Pancreas (tissue), 10 donors: ENCODE measurements at regions not wholly inside any gene's neighbourhood (a gene's known extent, or its start where the extent isn't known, plus 50 kb on each side); places are given as distances from the start of the nearest gene placed in this dataset.
A peak's percentile ranks its signal among the peaks of the same experiment; 100 is the strongest.

Experiments used
- ATAC-seq, 4 donors: fragments of 200-7000 bp; cut with Tn5 transposase; one replicate each; pipeline versions ENCODE4 v1.8.0 to v1.9.1; 2020; ENCODE audit warnings: mild to moderate bottlenecking in 4 of 4, moderate library complexity in 4 of 4
- DNase-seq, 6 donors: peaks; one replicate each; pipeline ENCODE4 v3.0.0-alpha.2; 2020
- FAIRE-seq: peaks from 2 replicates; lab custom pipeline; 2012; peaks lifted over from hg19 to GRCh38; lab: Jason Lieb, UNC
- H3K27ac ChIP-seq, 4 donors: fragments of 200-600 bp; sonication (generic); 1 replicate in 3 of 4; 2 replicates in 1 of 4; pipeline versions ENCODE4 v1.5.0 to v1.8.0; 2020
- H3K27me3 ChIP-seq, 4 donors: fragments of 200-600 bp; one replicate each; pipeline ENCODE4 v1.8.0; 2021
- H3K36me3 ChIP-seq, 3 donors: fragments of 200-600 bp; sonication (generic) in 1 of 3; one replicate each; pipeline versions ENCODE4 v1.5.0 to v1.8.0; 2020 to 2021
- H3K4me1 ChIP-seq, 3 donors: fragments of 200-600 bp; one replicate each; pipeline ENCODE4 v1.8.0; 2021
- H3K4me3 ChIP-seq, 4 donors: fragments of 200-600 bp; sonication (generic) in 2 of 4; one replicate each; pipeline versions ENCODE4 v1.5.0 to v1.8.0; 2020 to 2021
- H3K9me3 ChIP-seq, 4 donors: fragments of 200-600 bp; one replicate each; pipeline ENCODE4 v1.8.0; 2021
- CTCF ChIP-seq, 4 donors: fragments of 200-600 bp; sonication (generic) in 3 of 4; IDR thresholded peaks; one replicate each; pipeline versions ENCODE4 v1.5.0 to v1.8.0; 2021; ENCODE audit warnings: antibody characterized with exemption in 4 of 4
- WGBS, 2 donors: extraction: QIAGEN DNeasy Blood & Tissue Kit; methylation state at CpG; one replicate each; pipeline ENCODE4 v1.1.7; 2013; 5-methylcytosine and 5-hydroxymethylcytosine counted together
- intact Hi-C, 3 donors: fragments of 100-400 bp; cut with DNase I; formaldehyde crosslinking; loops; one replicate each; pipeline versions ENCODE4 v1.11.1 to v1.14.2; 2022
- donor health status: healthy with polysubstance abuse.
- donor health status: DM: no; HTN: no; CAD: no; lungs with moderate emphysema.
- donor health status: DM: no; HTN: no; CAD: no.
- donor health status: control.
- donor health status: control.
- donor health status: Bipolar disorder and iron deficiency.
- donor health status: DM: yes; HTN: yes; CAD: no.
- donor health status: DM: no; HTN: no; CAD: no.
- donor health status: DM: no; HTN: no; CAD: no.
- donor health status: DM: yes; HTN: yes; CAD: no.

- Histone ChIP-seq H3K4me3 (no peak overlapping the region), H3K36me3 (no peaks in the 10 kb centered on the region), H3K27me3 (no peaks in the 10 kb centered on the region), H3K27ac (no peak overlapping the region), H3K9me3 (no peaks in the 10 kb centered on the region), H3K4me1 (peaks cover 0 to 8% (median 4%) of the 10 kb centered on the region in 3 donors)
- no peak for TF ChIP-seq CTCF (IDR thresholded peaks at IDR 0.05)
- DNase-seq (no peak), ATAC-seq (no peak), FAIRE-seq (no peak)
- intact Hi-C loops, result no loop called here
- WGBS, 2 donors, result 72 to 80% methylated on average over 4 of the region's 4 CpGs
These were observed 128.6 kb upstream of the SVIL start for GRCh38 chr10:29763396-29763795.

- no peak for ATAC-seq
- H3K4me1 ChIP-seq, result peaks cover 9 to 18% (median 17%) of the 10 kb centered on the region in 3 donors
- no peaks in the 10 kb centered on the region for H3K9me3 ChIP-seq
- DNase-seq, result no peak
- FAIRE-seq, result no peak
- H3K36me3 ChIP-seq, result no peaks in the 10 kb centered on the region
- H3K27me3 ChIP-seq, result no peaks in the 10 kb centered on the region
- WGBS, 2 donors, result 89% methylated on average over 5 of the region's 5 CpGs
- H3K27ac ChIP-seq, result no peak overlapping the region
- no peak for TF ChIP-seq CTCF (IDR thresholded peaks at IDR 0.05)
- intact Hi-C loops, result no loop called here
- no peak overlapping the region for H3K4me3 ChIP-seq
These were observed 127.1 kb upstream of the SVIL start for GRCh38 chr10:29761916-29762315.

DNA sequence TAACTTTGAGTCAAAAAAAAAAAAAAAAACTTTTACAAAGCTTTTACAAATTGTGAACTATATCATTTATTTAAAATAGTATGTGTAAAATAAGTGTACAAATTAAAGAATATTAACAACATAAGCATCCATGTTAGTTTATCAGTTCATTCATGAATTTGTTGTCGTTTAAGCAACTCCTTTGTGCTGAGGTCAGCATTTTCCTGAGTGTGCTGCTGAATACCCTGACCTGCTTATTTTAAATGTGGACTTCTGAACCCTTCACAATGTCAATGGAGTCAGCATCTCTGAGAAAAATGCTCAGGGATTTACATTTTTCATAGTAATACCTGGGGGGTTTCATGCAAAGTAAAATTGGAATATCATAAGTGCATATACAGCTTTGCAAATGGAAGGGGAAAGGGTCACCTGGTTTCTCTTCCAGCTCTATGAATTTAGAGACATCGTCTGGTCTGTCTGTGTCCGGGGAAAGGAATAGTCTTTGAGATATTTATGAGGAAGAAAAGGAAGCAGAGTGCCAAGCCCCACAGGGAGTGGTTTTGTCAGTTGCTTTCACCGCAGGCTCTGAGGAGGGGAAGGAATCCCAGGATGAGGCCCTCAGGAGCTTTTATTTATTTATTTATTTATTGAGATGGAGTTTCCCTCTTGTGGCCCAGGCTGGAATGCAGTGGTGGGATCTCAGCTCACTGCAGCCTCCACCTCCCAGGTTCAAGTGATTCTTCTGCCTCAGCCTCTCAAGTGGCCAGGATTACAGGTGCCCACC is 125.5 kb upstream of the SVIL start:
- Histone ChIP-seq H3K4me3 (no peak overlapping the region), H3K4me1 (peaks cover 9 to 23% (median 17%) of the 10 kb centered on the region in 3 donors), H3K27me3 (no peaks in the 10 kb centered on the region), H3K9me3 (no peaks in the 10 kb centered on the region), H3K27ac (no peak overlapping the region), H3K36me3 (no peaks in the 10 kb centered on the region)
- intact Hi-C loops, result no loop called here
- FAIRE-seq, result no peak
- no peak for DNase-seq
- ATAC-seq, result no peak
- 79 to 90% methylated on average over 4 of the region's 4 CpGs for WGBS, 2 donors
- no peak for TF ChIP-seq CTCF (IDR thresholded peaks at IDR 0.05)

DNA sequence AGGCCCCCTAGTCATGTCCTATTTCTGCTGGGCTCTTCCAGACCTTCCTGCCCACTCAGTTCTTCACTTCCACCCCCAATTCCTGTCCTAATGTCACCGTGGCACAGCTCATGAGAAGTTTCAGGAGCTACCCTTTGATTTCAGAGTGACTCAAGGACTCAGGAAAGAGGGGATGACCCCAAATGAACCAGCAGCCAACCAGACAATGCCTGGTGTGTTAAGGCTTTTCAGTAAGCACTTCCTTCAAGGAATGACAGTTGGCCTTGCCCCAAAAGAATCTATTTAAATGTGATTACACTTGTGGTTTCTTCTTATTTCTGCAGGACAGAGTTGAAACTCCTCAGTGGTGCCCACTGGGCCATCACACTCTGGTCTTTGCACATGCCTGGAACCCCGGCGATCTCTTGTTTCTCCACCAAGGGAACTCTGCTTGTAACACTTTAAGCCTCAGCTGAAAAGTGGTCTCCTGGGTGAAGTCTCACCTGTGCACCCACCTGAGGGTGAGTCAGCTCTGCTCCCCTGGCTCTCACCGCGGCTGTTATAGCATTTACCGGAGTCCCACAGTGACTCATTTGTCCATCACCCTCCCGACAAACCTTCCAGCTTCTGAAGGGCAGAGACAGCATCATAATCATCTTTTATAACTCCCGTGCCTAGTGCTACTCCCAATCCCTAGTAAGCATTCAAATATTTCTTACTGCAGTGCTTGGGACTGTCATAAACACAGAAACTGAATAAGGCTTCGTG is 123.0 kb upstream of the SVIL start:
- intact Hi-C loops, result no loop called here
- FAIRE-seq (no peak), DNase-seq (peak in 4 of 6 donors; percentile 27 to 41 (median 36)), ATAC-seq (peak; percentile 53 to 90 (median 66))
- Histone ChIP-seq H3K36me3 (no peaks in the 10 kb centered on the region), H3K9me3 (no peaks in the 10 kb centered on the region), H3K27ac (peak overlapping the region; percentile 18 to 78 (median 44)), H3K4me1 (peaks cover 9 to 32% (median 25%) of the 10 kb centered on the region in 3 donors), H3K27me3 (no peaks in the 10 kb centered on the region), H3K4me3 (no peak overlapping the region)
- no peak for TF ChIP-seq CTCF (IDR thresholded peaks at IDR 0.05)
- 34 to 40% methylated on average over 9 of the region's 9 CpGs for WGBS, 2 donors
